Right cardiac atrium (tissue), 5 donors: ENCODE measurements at regions not wholly inside any gene's neighbourhood (a gene's known extent, or its start where the extent isn't known, plus 50 kb on each side); places are given as distances from the start of the nearest gene placed in this dataset.

Experiments
- ATAC-seq, 2 donors: fragments of 200-7000 bp; cut with Tn5 transposase; one replicate each; pipeline versions ENCODE4 v1.8.0 to v1.9.1; 2020; ENCODE audit warnings: moderate library complexity in 2 of 2, mild to moderate bottlenecking in 1 of 2
- DNase-seq, 3 donors: peaks; one replicate each; pipeline ENCODE4 v3.0.0-alpha.2; 2020
- H3K27ac ChIP-seq: one replicate; pipeline ENCODE4 v1.5.1; 2013; ENCODE audit warnings: mild to moderate bottlenecking, low read length, control low read depth, moderate library complexity
- H3K27me3 ChIP-seq: one replicate; pipeline ENCODE4 v1.6.1; 2013; ENCODE audit not compliant: control insufficient read depth, insufficient read depth
- H3K4me1 ChIP-seq: one replicate; pipeline ENCODE4 v1.6.1; 2013; ENCODE audit warnings: low read length; ENCODE audit not compliant: control insufficient read depth, insufficient read depth
- H3K4me3 ChIP-seq: one replicate; pipeline ENCODE4 v1.5.1; 2013; ENCODE audit warnings: low read length, control low read depth
- H3K9me3 ChIP-seq: one replicate; pipeline ENCODE4 v1.6.1; 2013; ENCODE audit warnings: low read length; ENCODE audit not compliant: control insufficient read depth
- WGBS: extraction: QIAGEN DNeasy Blood & Tissue Kit; methylation state at CpG from one replicate; pipeline ENCODE4 v1.1.7; 2013; 5-methylcytosine and 5-hydroxymethylcytosine counted together
- intact Hi-C, 4 donors: fragments of 100-400 bp; cut with DNase I; formaldehyde crosslinking; loops; one replicate each; pipeline versions ENCODE4 v1.11.0 to v1.14.0; 2022 to 2023
- donor health status: healthy with polysubstance abuse.
- donor health status: DM: no; HTN: yes; CAD: no.
- donor health status: DM: no; HTN: no; CAD: no.
- donor health status: DM: no; HTN: yes; CAD: no; lungs with severe emphysema.
- donor health status: DM: yes; HTN: yes; CAD: no.

DNA sequence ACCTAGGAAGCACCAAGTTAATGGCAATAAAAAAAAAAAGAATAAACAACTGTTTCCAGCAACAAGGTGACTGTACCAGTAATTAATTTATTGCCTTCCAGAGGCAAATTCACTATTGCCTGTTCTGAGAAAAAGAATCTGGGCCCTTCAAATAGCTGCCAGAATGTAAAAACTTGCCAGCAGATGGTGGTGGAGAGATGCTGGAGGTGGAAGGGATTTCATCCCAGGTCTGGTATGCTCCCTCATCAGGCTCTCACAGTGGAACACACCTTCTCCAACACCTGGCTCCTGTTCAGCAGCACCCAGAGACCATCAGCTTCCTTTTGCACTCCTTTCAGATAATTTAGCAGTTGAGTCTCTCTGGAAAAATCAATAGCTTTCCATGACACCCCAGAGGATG is 792.9 kb upstream of the ADAMTS5 start:
- H3K4me3 ChIP-seq = no peak overlapping the region
- intact Hi-C loops = loop anchor here in 1 of 4 donors (10.0 kb wide), 1 partner anchor 575 kb away; no protein-coding TSS in a partner anchor
- H3K4me1 ChIP-seq = no peaks in the 10 kb centered on the region

DNA sequence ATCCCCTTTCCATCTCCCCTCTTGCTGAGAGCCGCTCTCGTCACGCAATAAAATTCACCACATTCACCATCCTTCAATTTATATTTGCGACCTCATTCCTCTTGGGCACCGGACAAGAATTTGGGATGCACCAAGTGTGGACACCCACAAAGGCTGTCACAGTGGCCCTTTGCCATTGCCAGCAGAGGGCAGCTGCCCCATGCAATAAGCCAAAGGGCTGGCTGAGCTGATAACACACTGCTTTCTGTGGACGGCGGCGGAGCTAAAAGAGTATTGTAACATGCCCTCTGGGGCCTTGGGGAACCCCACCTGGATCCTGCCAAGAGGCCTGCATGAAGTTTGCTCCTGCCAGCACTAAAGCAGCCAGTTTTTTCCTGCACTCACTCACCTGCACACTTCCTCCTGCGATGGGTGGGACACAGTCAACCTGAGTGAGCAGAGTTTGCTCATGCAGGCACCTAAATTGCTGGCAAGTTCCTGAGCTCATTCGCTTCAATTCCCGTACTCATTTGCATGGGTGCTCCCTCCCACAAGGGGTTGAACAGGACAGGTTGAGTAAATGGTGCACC is 792.3 kb upstream of the ADAMTS5 start:
- H3K27me3 ChIP-seq = no peaks in the 10 kb centered on the region
- H3K4me1 ChIP-seq = no peaks in the 10 kb centered on the region
- H3K9me3 ChIP-seq = no peaks in the 10 kb centered on the region
- DNase-seq = peak; percentile 14 to 53 (median 38)
- no peak overlapping the region for H3K27ac ChIP-seq
- WGBS = 89% methylated on average over 11 of the region's 11 CpGs
- no peak overlapping the region for H3K4me3 ChIP-seq
- intact Hi-C loops = loop anchor here in 1 of 4 donors (10.0 kb wide), 1 partner anchor 576 kb away; no protein-coding TSS in a partner anchor
- peak in 1 of 2 donors; percentile 56 for ATAC-seq

More for the DNA sequence above, 792.9 kb upstream of the ADAMTS5 start:
- ATAC-seq = no peak
- no peak overlapping the region for H3K27ac ChIP-seq
- no peaks in the 10 kb centered on the region for H3K27me3 ChIP-seq
- no peak for DNase-seq
- no peaks in the 10 kb centered on the region for H3K9me3 ChIP-seq

DNA sequence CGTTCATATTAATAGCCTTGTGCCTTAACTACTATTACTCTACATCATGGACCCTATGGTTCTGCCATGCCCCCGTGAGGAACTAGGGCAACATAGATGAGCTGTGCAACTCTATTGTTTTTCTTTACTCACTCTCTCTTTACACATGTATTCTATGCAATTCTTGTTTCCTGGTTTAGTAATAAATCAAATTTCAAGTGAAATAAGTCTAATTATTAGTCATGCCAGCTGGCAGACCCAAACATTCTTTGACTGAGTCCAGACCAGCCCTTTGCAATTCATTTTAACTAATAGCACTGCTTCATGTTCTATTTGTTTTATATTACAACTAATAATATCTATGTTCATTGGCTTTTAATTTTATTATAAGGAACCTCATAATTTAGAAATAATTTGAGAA is 789.3 kb upstream of the ADAMTS5 start:
- no peaks in the 10 kb centered on the region for H3K27me3 ChIP-seq
- intact Hi-C loops = loop anchor here in 1 of 4 donors (10.0 kb wide), 1 partner anchor 579 kb away; no protein-coding TSS in a partner anchor
- no peak for DNase-seq
- no peak overlapping the region for H3K4me3 ChIP-seq
- no peak for ATAC-seq
- no peaks in the 10 kb centered on the region for H3K4me1 ChIP-seq
- no peak overlapping the region for H3K27ac ChIP-seq
- H3K9me3 ChIP-seq = no peaks in the 10 kb centered on the region
- 95% methylated on average over 2 of the region's 2 CpGs for WGBS

DNA sequence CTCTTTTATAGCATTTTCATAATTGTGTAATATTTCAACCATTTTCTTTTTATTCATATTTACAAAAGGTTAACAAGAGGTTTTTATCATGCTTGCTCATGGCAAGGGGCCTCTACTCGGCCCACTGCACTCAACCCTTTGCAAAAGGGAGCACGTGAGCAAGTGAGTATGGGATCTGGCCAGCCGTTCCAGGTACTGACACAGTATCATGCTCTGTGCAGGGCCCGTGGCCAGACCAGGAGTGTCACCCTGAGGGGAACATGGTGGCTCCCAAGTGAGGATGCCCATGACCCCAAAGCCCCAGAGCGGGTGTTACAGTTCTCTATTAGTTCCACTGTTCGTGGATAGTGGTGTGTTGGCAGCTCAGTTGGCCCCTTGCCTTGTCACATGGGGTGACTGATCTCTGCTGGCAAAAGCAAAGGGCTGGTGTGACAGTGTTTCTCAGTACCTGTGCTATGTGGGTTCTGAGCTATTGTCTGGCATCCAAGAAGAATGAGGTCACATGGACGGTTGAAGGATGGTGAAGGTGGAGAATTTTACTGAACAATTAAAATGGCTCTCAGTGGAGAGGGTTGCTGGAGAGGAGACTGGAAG is 777.2 kb upstream of the ADAMTS5 start:
- H3K4me1 ChIP-seq = no peaks in the 10 kb centered on the region
- peak in 1 of 3 donors; percentile 41 for DNase-seq
- H3K9me3 ChIP-seq = no peaks in the 10 kb centered on the region
- no peaks in the 10 kb centered on the region for H3K27me3 ChIP-seq
- no peak for ATAC-seq
- intact Hi-C loops = no loop called here
- H3K27ac ChIP-seq = no peak overlapping the region
- WGBS = 91% methylated on average over 7 of the region's 7 CpGs
- no peak overlapping the region for H3K4me3 ChIP-seq

DNA sequence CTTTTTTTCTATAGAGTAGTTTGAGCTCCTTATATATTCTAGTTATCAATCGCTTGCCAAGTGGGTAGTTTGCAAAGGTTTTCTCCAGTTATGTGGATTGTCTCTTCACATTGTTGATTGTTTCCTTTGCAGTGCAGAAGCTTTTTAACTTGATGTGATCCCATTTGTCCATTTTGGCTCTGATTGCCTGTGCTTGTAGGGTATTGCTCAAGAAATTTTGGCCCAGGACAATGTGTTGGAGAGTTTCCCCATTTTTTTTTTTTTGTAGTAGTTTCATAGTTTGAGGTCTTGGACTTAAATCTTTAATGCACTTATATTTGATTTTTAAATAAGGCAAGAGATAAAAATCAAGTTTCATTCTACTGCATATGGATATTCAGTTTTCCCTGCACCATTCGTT is 774.8 kb upstream of the ADAMTS5 start:
- no peaks in the 10 kb centered on the region for H3K27me3 ChIP-seq
- intact Hi-C loops = no loop called here

DNA sequence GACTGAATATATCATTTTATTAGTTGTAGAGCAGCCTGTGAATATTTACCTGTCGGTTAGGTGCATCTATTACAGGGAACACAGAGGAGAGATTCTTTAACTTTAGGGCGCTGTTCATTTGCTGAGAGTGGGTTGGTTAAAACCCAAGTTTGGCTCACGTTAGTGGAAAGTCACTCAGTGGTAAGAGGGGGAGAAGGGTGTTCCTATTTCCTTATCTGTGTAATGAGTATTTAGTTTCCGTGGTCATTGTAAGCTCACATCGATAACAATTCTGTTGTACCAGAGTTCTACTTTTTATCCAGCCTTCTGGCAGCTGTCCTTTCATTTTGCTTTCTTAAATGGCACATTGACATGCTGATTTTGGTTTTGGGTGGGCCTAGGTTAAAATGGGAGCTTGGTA is 773.2 kb upstream of the ADAMTS5 start:
- 52% methylated on average over 5 of the region's 5 CpGs for WGBS
- H3K9me3 ChIP-seq = no peaks in the 10 kb centered on the region
- H3K27ac ChIP-seq = no peak overlapping the region
- DNase-seq (no peak), ATAC-seq (peak; percentile 78 to 93)
- intact Hi-C loops = no loop called here
- H3K4me3 ChIP-seq = no peak overlapping the region
- no peaks in the 10 kb centered on the region for H3K4me1 ChIP-seq
- no peaks in the 10 kb centered on the region for H3K27me3 ChIP-seq

More for the DNA sequence above, 774.8 kb upstream of the ADAMTS5 start:
- peak in 1 of 2 donors; percentile 50 for ATAC-seq
- no peaks in the 10 kb centered on the region for H3K4me1 ChIP-seq
- H3K27ac ChIP-seq = no peak overlapping the region
- H3K9me3 ChIP-seq = no peaks in the 10 kb centered on the region
- DNase-seq = no peak
- H3K4me3 ChIP-seq = no peak overlapping the region
- 89% methylated on average over 2 of the region's 2 CpGs for WGBS

DNA sequence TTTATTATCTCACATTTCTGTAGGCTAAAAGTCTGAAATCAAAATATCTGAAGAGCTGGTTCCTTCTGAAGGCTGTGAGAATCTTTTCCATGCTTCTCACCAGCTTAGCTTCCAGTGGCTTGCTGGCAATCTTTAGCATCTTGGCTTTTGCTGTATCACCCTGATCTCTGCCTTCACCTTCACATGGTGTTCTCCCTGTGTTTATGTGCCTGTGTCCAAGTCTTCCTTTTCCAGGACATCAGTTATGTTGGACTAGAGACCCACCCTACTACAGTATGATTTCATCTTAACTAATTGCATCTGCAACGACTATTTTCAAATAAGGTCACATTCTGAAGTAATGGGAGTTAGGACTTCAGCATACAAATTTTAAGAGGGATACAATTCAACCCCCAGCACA is 772.3 kb upstream of the ADAMTS5 start:
- Histone ChIP-seq H3K9me3 (no peaks in the 10 kb centered on the region), H3K4me3 (no peak overlapping the region), H3K27me3 (no peaks in the 10 kb centered on the region), H3K27ac (no peak overlapping the region), H3K4me1 (no peaks in the 10 kb centered on the region)
- WGBS = 70% methylated on average over 1 of the region's 1 CpG
- intact Hi-C loops = no loop called here
- DNase-seq (no peak), ATAC-seq (no peak)

DNA sequence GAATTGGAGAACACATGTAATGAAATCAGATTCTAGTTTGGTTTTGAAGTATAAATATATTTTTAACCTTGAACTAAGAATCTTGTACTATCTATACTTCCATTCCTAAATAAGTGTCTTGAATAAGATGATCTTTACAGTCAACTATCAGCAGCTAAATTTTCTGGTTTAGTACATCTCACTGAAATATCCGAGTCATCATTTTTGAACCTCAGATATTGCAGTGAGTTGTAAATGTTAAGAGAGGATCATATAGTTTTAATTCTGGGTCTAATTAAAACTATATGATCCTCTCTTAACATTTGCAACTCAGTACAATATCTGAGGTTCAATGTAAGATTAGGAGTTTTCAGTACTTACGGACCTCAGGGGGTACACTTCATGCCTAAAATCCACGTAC is 768.8 kb upstream of the ADAMTS5 start:
- intact Hi-C loops = no loop called here
- 95% methylated on average over 3 of the region's 3 CpGs for WGBS
- no peak overlapping the region for H3K27ac ChIP-seq
- no peaks in the 10 kb centered on the region for H3K9me3 ChIP-seq
- DNase-seq = no peak
- no peaks in the 10 kb centered on the region for H3K27me3 ChIP-seq
- no peak for ATAC-seq
- H3K4me1 ChIP-seq = no peaks in the 10 kb centered on the region
- H3K4me3 ChIP-seq = no peak overlapping the region

DNA sequence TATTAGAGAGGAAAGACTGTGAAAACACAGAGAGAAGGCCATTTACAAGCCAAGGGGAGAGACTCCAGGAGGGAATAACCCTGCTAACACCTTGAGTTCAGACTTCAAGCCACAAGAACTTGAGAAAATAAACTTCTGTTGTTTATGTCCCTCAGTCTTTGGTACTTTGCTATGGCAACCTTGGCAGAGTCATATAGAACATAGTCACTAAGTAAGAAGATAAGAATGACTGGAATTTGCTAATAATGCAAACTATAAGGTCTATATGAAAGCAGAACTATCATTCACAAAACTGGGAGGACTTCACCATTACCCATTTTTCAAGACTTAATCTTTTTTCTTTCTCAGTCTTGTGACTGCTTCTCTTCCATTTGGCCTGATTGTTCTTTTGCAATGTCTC is 767.3 kb upstream of the ADAMTS5 start:
- no peaks in the 10 kb centered on the region for H3K4me1 ChIP-seq
- DNase-seq (no peak), ATAC-seq (no peak)
- H3K4me3 ChIP-seq = no peak overlapping the region
- no peaks in the 10 kb centered on the region for H3K9me3 ChIP-seq
- no peak overlapping the region for H3K27ac ChIP-seq
- intact Hi-C loops = no loop called here
- no peaks in the 10 kb centered on the region for H3K27me3 ChIP-seq

DNA sequence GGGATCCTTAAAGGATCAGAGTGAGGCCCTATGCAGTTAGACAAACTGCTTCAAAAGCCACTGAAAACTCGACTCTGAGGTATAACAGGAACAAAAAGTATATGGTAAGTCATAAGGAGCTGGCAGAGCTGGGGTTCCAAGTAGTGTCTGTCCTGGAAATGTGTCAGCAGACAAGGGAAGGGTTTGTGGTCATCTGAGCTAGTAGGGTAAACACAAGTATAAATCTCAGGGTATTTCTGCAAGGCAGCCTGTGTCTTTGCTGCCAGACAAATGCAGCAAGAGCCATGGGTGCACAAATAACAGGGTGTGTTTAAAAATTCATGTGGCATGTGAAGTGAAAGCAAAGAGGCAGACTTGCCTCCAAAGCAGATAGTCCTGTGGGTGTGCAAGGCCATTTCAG is 759.0 kb upstream of the ADAMTS5 start:
- intact Hi-C loops = no loop called here
- Histone ChIP-seq H3K27me3 (no peaks in the 10 kb centered on the region), H3K9me3 (no peaks in the 10 kb centered on the region), H3K4me3 (no peak overlapping the region), H3K4me1 (no peaks in the 10 kb centered on the region), H3K27ac (no peak overlapping the region)
- ATAC-seq (no peak), DNase-seq (no peak)
- whole genome bisulfite sequencing = 75% methylated on average over 1 of the region's 1 CpG

DNA sequence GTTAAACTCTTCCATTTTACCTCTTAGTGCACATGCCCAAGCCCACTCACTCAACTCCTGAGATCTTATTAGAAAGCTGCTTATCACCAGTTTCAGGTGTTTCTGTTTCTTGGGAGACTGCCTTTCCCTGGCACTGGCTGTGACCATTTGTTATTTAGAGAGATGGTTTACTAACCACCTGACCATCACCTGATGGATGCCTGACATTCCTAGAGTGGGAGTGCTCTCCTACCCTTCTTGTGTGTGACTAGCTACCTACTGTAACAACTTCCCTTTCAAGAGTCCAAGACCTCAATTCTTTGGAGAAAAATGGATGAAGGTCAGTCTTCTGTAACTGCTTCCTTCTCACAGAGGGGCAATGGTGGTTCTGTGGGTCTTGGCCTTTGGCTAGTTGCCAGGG is 755.2 kb upstream of the ADAMTS5 start:
- Histone ChIP-seq H3K27ac (no peak overlapping the region), H3K27me3 (no peaks in the 10 kb centered on the region), H3K9me3 (no peaks in the 10 kb centered on the region), H3K4me1 (no peaks in the 10 kb centered on the region), H3K4me3 (no peak overlapping the region)
- DNase-seq (no peak), ATAC-seq (no peak)
- intact Hi-C loops = no loop called here

DNA sequence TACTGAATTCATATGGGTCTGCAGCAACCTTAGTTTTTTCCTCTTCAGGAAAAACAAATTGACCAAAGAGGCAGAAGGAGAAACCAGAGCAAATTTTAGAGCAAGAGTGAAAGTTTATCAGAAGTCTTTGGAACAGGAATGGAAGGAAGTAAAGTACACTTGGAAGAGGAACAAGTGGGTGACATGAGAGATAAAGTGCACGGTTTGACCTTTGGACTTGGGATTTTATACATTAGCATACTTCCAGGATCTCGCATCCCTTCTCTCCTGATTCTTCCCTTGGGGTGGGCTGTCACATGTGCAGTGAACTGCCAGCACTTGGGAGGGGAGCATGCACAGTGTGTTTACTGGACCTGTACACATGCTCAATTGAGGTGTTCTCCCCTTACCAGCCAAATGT is 754.8 kb upstream of the ADAMTS5 start:
- H3K27ac ChIP-seq = no peak overlapping the region

More for the DNA sequence above, 754.8 kb upstream of the ADAMTS5 start:
- DNase-seq = no peak
- Histone ChIP-seq H3K9me3 (no peaks in the 10 kb centered on the region), H3K4me3 (no peak overlapping the region), H3K27me3 (no peaks in the 10 kb centered on the region), H3K4me1 (no peaks in the 10 kb centered on the region)
- no peak for ATAC-seq
- 33% methylated on average over 2 of the region's 2 CpGs for WGBS
- intact Hi-C loops = no loop called here
